ENCODE measurements at regions not wholly inside any gene's neighbourhood (a gene's known extent, or its start where the extent isn't known, plus 50 kb on each side); places are given as distances from the start of the nearest gene placed in this dataset.

GRCh38 chr6:133697185-133697584, 191.7 kb upstream of the TCF21 start:
- ATAC-seq, result no peak
- Histone ChIP-seq H3K9me1 (ENCODE audit: control insufficient read depth, insufficient read depth, low read length) (no peaks in the 10 kb centered on the region), H3K27me3 (ENCODE audit: control insufficient read depth in 2 of 2, insufficient read depth in 2 of 2, low read length in 2 of 2) (no peaks in the 10 kb centered on the region), H3K79me2 (ENCODE audit: control insufficient read depth, insufficient read depth, low read length) (no peaks in the 10 kb centered on the region), H3K9me3 (replicated peaks; ENCODE audit: control insufficient read depth, insufficient read depth, low read depth, low read length) (no peaks in the 10 kb centered on the region; the same call in 1 of the 2 replicates), H4K20me1 (replicated peaks; ENCODE audit: control insufficient read depth, insufficient read depth, low read length) (no peaks in the 10 kb centered on the region), H3K36me3 (ENCODE audit: control insufficient read depth, insufficient read depth, low read length) (no peaks in the 10 kb centered on the region), H3K9ac (ENCODE audit: insufficient read depth in 1 of 2, low read depth in 2 of 2, low read length in 2 of 2) (no peak overlapping the region), H3K4me2 (ENCODE audit: insufficient read depth, low read length) (no peak overlapping the region), H3K4me1 (replicated peaks in 1 of 2; ENCODE audit: control insufficient read depth in 2 of 2, insufficient read depth in 2 of 2, low read length in 2 of 2) (peaks cover 2 to 20% of the 10 kb centered on the region in 2 experiments; a peak in 4 of 5 replicates), H3K27ac (ENCODE audit: extremely low read depth, low read depth, low read length) (no peak overlapping the region), H2AFZ (ENCODE audit: low read depth, low read length) (no peak overlapping the region), H3K4me3 (no peak overlapping the region)
- ChIA-PET POLR2A (no interaction called here), CTCF (ENCODE audit: low intra/inter-chr PET ratio) (no interaction called here)
- FAIRE-seq, result no peak
- no peak for DNase-seq (ENCODE audit: extremely low read depth in 1 of 4, low spot score in 3 of 4)
- BruUV-seq (replicated peaks), result no TSS peak
- intact Hi-C loops (cut with micrococcal nuclease) (no loop called here), in situ Hi-C loops (cut with MboI) (no loop called here)
- TF ChIP-seq ZNF133 (CRISPR knock-in tag; IDR thresholded peaks at IDR 0.05) (no peak), EGR1 (conservative IDR thresholded peaks at IDR 0.05) (no peak), ZNF584 (CRISPR knock-in tag; IDR thresholded peaks at IDR 0.05; ENCODE audit: low read depth) (no peak), E2F6 (IDR thresholded peaks at IDR 0.05; ENCODE audit: borderline replicate concordance in 1 of 2, extremely low read depth in 1 of 2, insufficient read depth in 1 of 2, insufficient read length in 1 of 2, low read depth in 1 of 2, low read length in 1 of 2, poor library complexity in 1 of 2, severe bottlenecking in 1 of 2) (no peak), ZNF780A (CRISPR knock-in tag; IDR thresholded peaks at IDR 0.05) (no peak), MGA (IDR thresholded peaks at IDR 0.05) (no peak), SNRNP70 (optimal IDR thresholded peaks at IDR 0.05; ENCODE audit: low read depth, low read length) (no peak), GTF2E2 (tag; IDR thresholded peaks at IDR 0.05) (no peak), TEAD2 (tag; IDR thresholded peaks at IDR 0.05) (no peak), RFX5 (IDR thresholded peaks at IDR 0.05; ENCODE audit: low read depth, low read length) (no peak)

Measured in K562 (cell line).